HUES64 (cell line): ENCODE measurements at regions not wholly inside any gene's neighbourhood (a gene's known extent, or its start where the extent isn't known, plus 50 kb on each side); places are given as distances from the start of the nearest gene placed in this dataset.
"Not testable (repeated sequence)": the region's sequence is repeated elsewhere in the genome, so short reads cannot be mapped to it uniquely, and the experiment has no call there.

Source experiments
- H3K27ac ChIP-seq: 2 replicates; pipeline ENCODE4 v1.7.0; 2013; ENCODE audit warnings: low read depth, low read length, inconsistent platforms
- H3K27me3 ChIP-seq: 2 replicates; pipeline ENCODE4 v1.6.1; 2013; ENCODE audit warnings: mild to moderate bottlenecking, low read length; ENCODE audit not compliant: insufficient read depth
- H3K36me3 ChIP-seq: 2 replicates; pipeline ENCODE4 v1.6.1; 2013; ENCODE audit warnings: mild to moderate bottlenecking, low read length; ENCODE audit not compliant: insufficient read depth
- H3K4me1 ChIP-seq: 2 replicates; pipeline ENCODE4 v1.6.1; 2013; ENCODE audit warnings: mild to moderate bottlenecking, low read length, moderate library complexity; ENCODE audit not compliant: insufficient read depth
- H3K4me3 ChIP-seq: 2 replicates; pipeline ENCODE4 v1.5.1; 2013; ENCODE audit warnings: mild to moderate bottlenecking, low read length, moderate library complexity
- H3K9ac ChIP-seq: 2 replicates; pipeline ENCODE4 v1.6.1; 2013; ENCODE audit warnings: mild to moderate bottlenecking, low read depth, low read length
- H3K9me3 ChIP-seq: 2 replicates; pipeline ENCODE4 v1.6.1; 2013; ENCODE audit warnings: low read depth, low read length; ENCODE audit not compliant: insufficient read depth
- WGBS: fragments of 150-250, 120-280 bp; methylation state at CpG from one replicate; pipeline ENCODE4 v1.1.7; 2013; ENCODE audit warnings: missing lambda C conversion rate; 5-methylcytosine and 5-hydroxymethylcytosine counted together

DNA sequence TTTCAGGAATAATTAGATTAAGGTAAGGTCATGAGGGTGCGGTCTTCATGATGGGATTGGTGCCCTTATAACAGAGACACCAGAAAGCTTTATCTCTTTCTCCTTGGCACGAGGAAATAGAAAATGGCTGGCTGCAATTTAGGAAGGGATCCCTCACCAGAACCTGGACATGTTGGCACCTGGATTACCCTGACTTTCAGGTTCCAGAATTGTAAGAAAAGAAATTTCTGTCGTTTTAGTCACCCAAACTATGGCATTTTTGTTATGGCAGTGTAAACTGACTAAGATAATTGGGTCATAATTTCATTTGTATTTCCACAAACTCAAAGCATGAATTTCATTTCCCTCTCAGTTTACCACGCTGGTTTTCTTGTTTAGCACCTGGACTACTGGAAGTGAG is 473.6 kb downstream of the PTH2R start:
- Histone ChIP-seq H3K9me3 (peaks cover 4% of the 10 kb centered on the region; the same call in 1 of the 2 replicates), H3K9ac (no peak overlapping the region), H3K27me3 (no peaks in the 10 kb centered on the region), H3K4me1 (no peaks in the 10 kb centered on the region), H3K36me3 (no peaks in the 10 kb centered on the region), H3K27ac (no peak overlapping the region), H3K4me3 (no peak overlapping the region)
- 98% methylated on average over 4 of the region's 4 CpGs for WGBS

DNA sequence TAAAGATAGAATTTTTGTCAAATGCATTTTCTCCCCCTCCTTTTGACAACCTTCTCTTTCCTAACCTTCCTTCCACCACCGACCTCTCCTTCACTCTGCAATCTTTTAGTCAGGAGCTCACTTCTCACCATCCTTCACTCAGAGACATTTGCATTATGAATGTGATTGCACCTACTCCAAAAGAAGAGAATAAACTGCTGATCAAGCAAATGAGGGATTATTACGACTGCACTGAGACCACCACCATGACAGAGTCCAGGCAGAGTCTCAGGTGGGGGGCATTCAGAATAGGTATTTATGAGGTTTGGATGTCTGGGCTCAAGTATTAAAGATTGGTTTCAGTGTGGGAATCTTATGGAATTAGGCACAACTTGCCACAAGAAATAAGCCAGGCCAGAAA is 483.9 kb downstream of the PTH2R start:
- Histone ChIP-seq H3K27ac (no peak overlapping the region), H3K36me3 (no peaks in the 10 kb centered on the region), H3K9ac (no peak overlapping the region), H3K27me3 (no peaks in the 10 kb centered on the region), H3K4me1 (peaks cover 11% of the 10 kb centered on the region; the same call in 1 of the 2 replicates), H3K9me3 (0 out of 2 replicates have a peak, but pooled peaks cover 3% of the 10 kb centered on the region), H3K4me3 (no peak overlapping the region)
- 93% methylated on average over 2 of the region's 2 CpGs for whole genome bisulfite sequencing

DNA sequence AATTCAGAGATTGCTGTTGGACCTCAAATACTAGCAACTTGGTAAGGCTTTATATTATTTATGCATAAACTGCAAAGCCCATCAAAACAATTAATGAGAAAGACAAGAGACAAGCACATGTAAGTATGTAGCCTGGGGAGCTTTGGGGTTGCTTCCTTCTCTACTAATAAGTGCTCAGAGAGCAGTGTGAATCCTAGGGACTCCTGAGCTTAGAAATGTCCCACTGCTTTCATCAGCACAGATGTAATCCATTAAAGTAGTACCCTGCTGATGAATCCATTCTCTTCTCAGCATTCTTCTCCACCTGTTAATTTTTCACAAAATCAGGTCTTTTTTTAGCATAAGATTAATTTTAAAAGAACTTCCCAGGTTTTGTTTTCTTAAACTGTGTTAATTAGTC is 485.6 kb downstream of the PTH2R start:
- no peak overlapping the region for H3K4me3 ChIP-seq
- no peaks in the 10 kb centered on the region for H3K27me3 ChIP-seq
- 0 out of 2 replicates have a peak, but pooled peaks cover 3% of the 10 kb centered on the region for H3K9me3 ChIP-seq
- no peak overlapping the region for H3K9ac ChIP-seq
- no peaks in the 10 kb centered on the region for H3K36me3 ChIP-seq
- peaks cover 11% of the 10 kb centered on the region; the same call in 1 of the 2 replicates for H3K4me1 ChIP-seq
- no peak overlapping the region for H3K27ac ChIP-seq

DNA sequence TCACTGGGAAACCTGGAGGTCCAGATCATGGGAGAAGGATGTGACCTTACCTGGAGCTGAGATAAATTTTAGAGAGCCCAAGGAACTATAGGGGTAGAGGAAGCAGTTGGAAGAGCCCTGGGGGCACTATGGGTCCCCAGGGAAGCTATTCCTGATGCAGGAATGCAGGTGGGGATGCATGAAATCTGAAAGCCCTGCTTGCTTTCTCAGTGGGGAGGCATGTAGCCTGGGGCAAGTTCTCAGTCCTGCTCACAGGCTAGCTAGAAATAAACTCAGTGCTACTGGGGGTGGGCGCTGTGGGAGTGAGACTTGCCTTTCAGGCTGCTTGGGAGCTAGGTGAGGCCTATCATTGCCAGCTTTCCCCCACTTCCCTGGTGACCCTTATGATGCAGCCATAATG is 499.7 kb downstream of the PTH2R start:
- H3K9ac ChIP-seq, result no peak overlapping the region
- no peaks in the 10 kb centered on the region for H3K27me3 ChIP-seq
- no peaks in the 10 kb centered on the region for H3K36me3 ChIP-seq
- H3K27ac ChIP-seq, result peak overlapping the region; percentile 70; the same call in 1 of the 2 replicates
- H3K9me3 ChIP-seq, result no peaks in the 10 kb centered on the region
- H3K4me1 ChIP-seq, result 0 out of 2 replicates have a peak, but pooled peaks cover 10% of the 10 kb centered on the region
- 61% methylated on average over 1 of the region's 1 CpG for WGBS
- H3K4me3 ChIP-seq, result no peak overlapping the region

DNA sequence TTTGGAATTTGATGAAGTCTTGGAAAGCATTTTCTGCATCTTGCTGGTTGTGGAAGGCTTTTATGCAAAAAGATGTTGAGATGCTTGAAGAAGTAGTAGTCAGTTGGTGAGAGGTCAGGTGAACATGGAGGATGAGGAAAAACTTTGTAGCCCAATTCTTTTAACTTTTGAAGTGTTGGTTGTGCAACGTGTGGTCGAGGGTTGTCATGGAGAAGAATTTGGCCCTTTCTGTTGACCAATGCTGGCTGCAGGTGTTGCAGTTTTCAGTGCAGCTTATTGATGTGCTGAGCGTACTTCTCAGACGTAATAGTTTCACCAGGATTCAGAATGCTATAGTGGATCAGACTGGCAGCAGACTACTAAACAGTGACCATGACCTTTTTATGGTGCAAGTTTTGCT is 508.4 kb upstream of the MAP2 start:
- Histone ChIP-seq H3K36me3 (no peaks in the 10 kb centered on the region), H3K4me1 (no peaks in the 10 kb centered on the region), H3K4me3 (no peak overlapping the region), H3K27me3 (no peaks in the 10 kb centered on the region), H3K9me3 (no peaks in the 10 kb centered on the region), H3K9ac (no peak overlapping the region), H3K27ac (no peak overlapping the region)
- WGBS, result 94% methylated on average over 4 of the region's 4 CpGs

DNA sequence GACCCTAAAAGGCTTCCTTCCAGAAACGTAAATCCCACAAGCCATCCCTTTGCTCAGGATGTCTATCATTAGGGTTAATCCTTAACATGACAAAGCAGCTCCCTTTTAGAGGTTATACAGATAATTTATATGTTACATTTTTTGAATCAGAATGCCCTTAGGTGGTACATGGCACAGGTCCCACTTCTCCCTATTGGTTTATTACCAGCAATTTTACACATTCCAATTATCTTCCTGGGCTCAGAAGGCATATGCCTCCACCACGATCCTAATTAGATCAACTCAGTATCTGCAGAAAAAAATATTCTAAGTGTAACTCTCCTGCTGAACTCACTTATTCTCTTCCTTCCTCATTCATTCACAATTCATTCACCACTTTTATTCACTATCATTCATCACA is 507.0 kb upstream of the MAP2 start:
- Histone ChIP-seq H3K27me3 (no peaks in the 10 kb centered on the region), H3K9me3 (peaks cover 7% of the 10 kb centered on the region; the same call in 1 of the 2 replicates), H3K9ac (no peak overlapping the region), H3K27ac (no peak overlapping the region), H3K4me1 (no peaks in the 10 kb centered on the region), H3K36me3 (no peaks in the 10 kb centered on the region), H3K4me3 (no peak overlapping the region)
- 93% methylated on average over 2 of the region's 2 CpGs for WGBS

DNA sequence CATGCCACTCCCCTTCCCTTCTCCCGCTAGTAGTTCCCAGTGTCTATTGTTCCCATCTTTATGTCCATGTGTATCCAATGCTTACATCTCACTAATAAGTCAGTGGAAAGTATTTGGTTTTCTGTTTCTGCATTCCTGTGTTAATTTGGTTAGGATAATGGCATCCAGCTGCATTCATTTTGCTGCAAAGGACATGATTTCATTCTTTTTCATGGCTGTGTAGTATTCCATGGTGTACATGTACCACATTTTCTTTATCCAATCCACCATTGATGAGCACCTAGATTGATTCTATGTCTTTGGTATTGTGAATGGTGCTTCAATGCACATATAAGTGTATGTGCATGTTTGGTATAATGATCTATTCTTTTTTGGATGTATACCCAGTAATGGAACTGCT is 502.5 kb upstream of the MAP2 start:
- not testable (repeated sequence) for H3K36me3 ChIP-seq, H3K27me3 ChIP-seq, H3K27ac ChIP-seq, H3K4me1 ChIP-seq, H3K4me3 ChIP-seq, H3K9ac ChIP-seq
- WGBS, result 71% methylated on average over 1 of the region's 1 CpG
- peaks cover 10% of the 10 kb centered on the region; the same call in 1 of the 2 replicates for H3K9me3 ChIP-seq

DNA sequence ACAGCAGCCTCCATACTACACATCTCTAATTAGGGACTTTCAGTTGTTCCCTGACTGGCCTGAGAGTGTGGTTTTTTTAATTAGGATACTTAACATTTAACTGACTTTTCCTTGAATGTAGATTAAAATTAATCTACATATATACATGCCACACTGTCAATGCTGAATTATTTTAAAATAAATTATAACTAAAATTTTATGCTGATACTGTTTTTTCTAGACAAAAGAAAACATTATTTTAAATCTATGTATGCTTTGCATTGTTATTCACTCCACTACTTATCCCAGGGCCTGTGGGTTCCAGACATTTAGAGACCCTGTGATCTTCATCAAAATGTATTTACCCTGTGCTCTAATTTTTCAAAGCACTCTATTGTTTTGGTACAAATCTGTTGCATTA is 496.0 kb upstream of the MAP2 start:
- Histone ChIP-seq H3K36me3 (no peaks in the 10 kb centered on the region), H3K9ac (no peak overlapping the region), H3K27me3 (no peaks in the 10 kb centered on the region), H3K4me3 (no peak overlapping the region), H3K27ac (no peak overlapping the region), H3K4me1 (no peaks in the 10 kb centered on the region), H3K9me3 (no peaks in the 10 kb centered on the region)

DNA sequence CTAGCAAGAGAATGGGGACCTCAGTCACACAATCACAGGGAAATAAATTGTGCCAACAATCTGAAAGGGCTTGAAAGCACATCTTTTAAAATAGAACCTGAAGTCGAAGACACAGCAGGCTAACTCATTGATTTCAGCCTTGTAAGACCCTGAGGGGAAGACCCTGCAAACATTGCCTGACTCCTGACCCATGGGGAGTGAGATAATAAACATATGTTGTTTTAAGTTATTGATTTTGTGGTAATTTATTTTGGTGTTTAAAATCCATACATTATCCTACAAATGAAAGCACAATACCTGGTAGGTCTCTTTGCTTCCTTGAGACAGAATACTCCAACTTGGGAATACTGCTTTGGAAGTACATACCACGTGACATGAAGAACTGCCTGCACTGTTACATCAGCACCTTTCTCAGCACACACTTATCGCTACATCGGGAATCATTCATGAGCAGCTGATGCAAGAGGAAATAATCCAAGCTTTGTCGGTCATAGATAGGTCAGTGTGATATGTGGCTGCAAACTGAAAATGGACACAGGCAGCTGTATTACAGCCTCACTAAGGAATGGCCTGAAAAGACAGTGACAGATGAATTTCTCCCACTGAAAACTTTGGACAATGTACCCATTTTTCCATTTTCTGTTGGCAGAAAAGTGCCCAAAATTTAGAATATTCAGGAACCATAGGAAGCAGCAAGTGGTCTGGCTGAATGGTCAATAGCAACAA is 494.5 kb upstream of the MAP2 start:
- Histone ChIP-seq H3K27ac (no peak overlapping the region), H3K4me1 (no peaks in the 10 kb centered on the region), H3K9me3 (no peaks in the 10 kb centered on the region), H3K27me3 (no peaks in the 10 kb centered on the region), H3K4me3 (no peak overlapping the region), H3K9ac (no peak overlapping the region), H3K36me3 (no peaks in the 10 kb centered on the region)
- WGBS, result 97% methylated on average over 5 of the region's 5 CpGs

DNA sequence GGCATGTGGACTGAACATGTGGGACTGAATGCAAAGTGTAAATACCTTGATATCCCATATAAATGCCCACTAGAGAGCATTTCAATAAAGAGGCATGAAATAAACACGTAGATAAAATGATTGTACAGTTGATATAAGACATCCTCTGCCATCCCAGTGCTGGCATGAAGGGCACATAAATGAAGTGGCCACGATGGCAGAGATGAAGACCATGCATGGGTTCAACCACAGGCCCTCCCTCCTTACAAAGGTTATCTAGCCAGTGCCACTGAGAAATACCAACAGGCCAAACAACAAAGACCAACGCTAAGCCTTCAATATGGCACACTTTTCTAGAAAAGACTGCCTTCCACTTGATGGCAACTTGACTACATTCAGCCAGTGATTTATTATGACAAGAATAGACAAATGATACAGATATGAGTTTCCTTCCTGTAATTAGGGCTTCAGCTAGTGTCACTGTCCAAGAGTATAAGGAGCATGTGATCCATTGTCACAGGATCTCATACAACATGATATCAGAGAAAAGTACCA is 493.9 kb upstream of the MAP2 start:
- Histone ChIP-seq H3K27ac (no peak overlapping the region), H3K9ac (no peak overlapping the region), H3K27me3 (no peaks in the 10 kb centered on the region), H3K4me3 (no peak overlapping the region), H3K36me3 (no peaks in the 10 kb centered on the region), H3K9me3 (no peaks in the 10 kb centered on the region), H3K4me1 (no peaks in the 10 kb centered on the region)
- 96% methylated on average over 3 of the region's 3 CpGs for WGBS

DNA sequence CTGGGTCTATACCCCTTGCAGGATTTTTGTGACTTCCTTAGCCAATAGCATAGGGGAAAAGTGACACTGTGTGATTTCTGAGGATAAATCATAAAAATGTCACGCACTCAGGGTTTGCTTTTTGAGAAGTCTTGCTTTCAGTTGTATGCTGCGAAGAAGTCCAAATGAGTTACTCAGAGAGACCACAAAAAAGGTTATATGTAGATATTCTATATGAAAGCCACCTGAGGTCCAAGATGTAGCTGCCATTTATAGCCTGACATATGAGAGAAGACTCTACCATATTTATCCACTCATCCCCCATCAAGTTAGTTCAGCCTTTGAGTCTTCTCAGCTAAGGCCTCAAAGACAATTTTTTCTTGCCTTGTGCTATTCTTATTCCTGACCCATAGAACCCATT is 488.3 kb upstream of the MAP2 start:
- Histone ChIP-seq H3K36me3 (no peaks in the 10 kb centered on the region), H3K27ac (no peak overlapping the region), H3K9ac (no peak overlapping the region), H3K9me3 (no peaks in the 10 kb centered on the region), H3K27me3 (no peaks in the 10 kb centered on the region), H3K4me1 (no peaks in the 10 kb centered on the region), H3K4me3 (no peak overlapping the region)
- 96% methylated on average over 2 of the region's 2 CpGs for WGBS

DNA sequence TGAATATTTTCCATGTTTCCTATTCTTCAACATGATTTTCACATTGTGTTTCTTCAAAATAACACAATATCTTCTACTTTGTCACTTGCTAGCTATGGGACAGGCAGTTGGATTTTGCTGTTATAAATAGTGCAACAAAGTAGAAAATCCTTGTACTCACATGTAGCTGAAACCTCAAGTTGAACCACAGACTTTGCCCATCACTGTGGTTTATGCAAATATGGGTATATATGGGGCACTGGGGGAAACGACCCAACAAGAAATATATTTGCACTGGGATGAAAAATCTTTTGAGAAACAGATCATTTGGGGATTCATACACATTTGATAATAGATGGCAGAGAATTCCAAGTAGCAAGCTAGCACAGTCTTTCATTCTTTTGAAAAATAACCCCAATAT is 486.3 kb upstream of the MAP2 start:
- no peak overlapping the region for H3K9ac ChIP-seq
- H3K4me1 ChIP-seq, result no peaks in the 10 kb centered on the region
- WGBS, result 100% methylated on average over 1 of the region's 1 CpG
- H3K36me3 ChIP-seq, result no peaks in the 10 kb centered on the region
- H3K9me3 ChIP-seq, result no peaks in the 10 kb centered on the region
- H3K4me3 ChIP-seq, result no peak overlapping the region
- no peaks in the 10 kb centered on the region for H3K27me3 ChIP-seq
- no peak overlapping the region for H3K27ac ChIP-seq
